T-cell (primary cell): ENCODE measurements at regions not wholly inside any gene's neighbourhood (a gene's known extent, or its start where the extent isn't known, plus 50 kb on each side); places are given as distances from the start of the nearest gene placed in this dataset.

Experiments
- ATAC-seq, 4 experiments: fragments of 200-7000 bp in 3 of 4; fragments of 150-1000 bp in 1 of 4; cut with Tn5 transposase; replicated peaks in 1 of 4; 1 replicate in 3 of 4; 2 replicates in 1 of 4; pipeline ENCODE4 v1.10.0; 2021; ENCODE audit warnings: moderate library complexity in 3 of 4, mild to moderate bottlenecking in 2 of 4, moderate number of reproducible peaks in 1 of 4
- CTCF ChIA-PET, 2 donors: fragments of 300-600 bp; sonication (Branson Sonifier 250); formaldehyde crosslinking; loops; one replicate each; lab custom pipeline; 2022; ENCODE audit warnings: antibody characterized with exemption in 2 of 2; lab: Charles Lee
- POLR2A ChIA-PET, 2 donors: fragments of 300-600 bp; sonication (Branson Sonifier 250); formaldehyde crosslinking; loops; one replicate each; lab custom pipeline; 2022; ENCODE audit warnings: antibody characterized with exemption in 2 of 2; lab: Charles Lee
- DNase-seq, 35 experiments: peaks; one replicate each; pipeline versions ENCODE4 v3.0.0 to v3.0.0-alpha.2; 2013 to 2023
- H3K27ac ChIP-seq: one replicate; pipeline ENCODE4 v1.5.1; 2013; ENCODE audit warnings: low read length
- H3K27me3 ChIP-seq, 2 experiments: replicated peaks in 1 of 2; 1 replicate in 1 of 2; 2 replicates in 1 of 2; pipeline versions ENCODE4 v1.6.1 to v1.7.0; 2013; ENCODE audit warnings: low read length in 1 of 2, mixed read lengths in 1 of 2; ENCODE audit not compliant: control insufficient read depth in 2 of 2, insufficient read depth in 2 of 2; ENCODE audit errors: extremely low read depth in 1 of 2
- H3K36me3 ChIP-seq, 2 donors: 1 replicate in 1 of 2; 2 replicates in 1 of 2; pipeline versions ENCODE4 v1.6.1 to v1.7.0; 2013; ENCODE audit warnings: low read length in 1 of 2; ENCODE audit not compliant: control insufficient read depth in 2 of 2, insufficient read depth in 1 of 2; ENCODE audit errors: extremely low read depth in 1 of 2
- H3K4me1 ChIP-seq, 2 experiments: 1 replicate in 1 of 2; 2 replicates in 1 of 2; pipeline versions ENCODE4 v1.6.1 to v1.7.0; 2013; ENCODE audit warnings: low read length in 2 of 2, mixed read lengths in 1 of 2; ENCODE audit not compliant: insufficient read depth in 2 of 2, control insufficient read depth in 1 of 2; ENCODE audit errors: extremely low read depth in 1 of 2
- H3K4me3 ChIP-seq, 2 donors: 1 replicate in 1 of 2; 2 replicates in 1 of 2; pipeline versions ENCODE4 v1.5.1 to v1.7.0; 2013; ENCODE audit warnings: mild to moderate bottlenecking in 2 of 2, low read length in 1 of 2, moderate library complexity in 1 of 2; ENCODE audit not compliant: control insufficient read depth in 1 of 2; ENCODE audit errors: extremely low read depth in 1 of 2
- H3K9me3 ChIP-seq: 2 replicates; pipeline ENCODE4 v1.7.0; 2013
- H3K27ac Mint-ChIP-seq, 2 donors: one replicate each; pipeline ENCODE4 v1.8.0; 2020 to 2021; ENCODE audit warnings: mild to moderate bottlenecking in 2 of 2, mixed read lengths in 2 of 2
- H3K27me3 Mint-ChIP-seq, 2 donors: one replicate each; pipeline ENCODE4 v1.8.0; 2021 to 2022; ENCODE audit warnings: mixed read lengths in 2 of 2
- H3K36me3 Mint-ChIP-seq: one replicate; pipeline ENCODE4 v1.8.0; 2021; ENCODE audit warnings: mixed read lengths
- H3K4me1 Mint-ChIP-seq, 3 donors: one replicate each; pipeline ENCODE4 v1.8.0; 2020 to 2022; ENCODE audit warnings: mixed read lengths in 3 of 3, mild to moderate bottlenecking in 1 of 3
- H3K4me3 Mint-ChIP-seq, 3 donors: one replicate each; pipeline ENCODE4 v1.8.0; 2020 to 2022; ENCODE audit warnings: mild to moderate bottlenecking in 3 of 3, mixed read lengths in 3 of 3, moderate library complexity in 3 of 3
- H3K9me3 Mint-ChIP-seq, 3 donors: one replicate each; pipeline ENCODE4 v1.8.0; 2020 to 2022; ENCODE audit warnings: mixed read lengths in 3 of 3
- whole genome bisulfite sequencing: methylation state at CpG from one replicate; pipeline ENCODE4 v1.1.5; 2013; ENCODE audit warnings: missing lambda C conversion rate; ENCODE audit not compliant: insufficient coverage; 5-methylcytosine and 5-hydroxymethylcytosine counted together

- ChIA-PET CTCF (no interaction called here), POLR2A (no interaction called here)
- peaks cover 3 to 4% of the 10 kb centered on the region in 2 donors for H3K27me3 Mint-ChIP-seq
- Histone ChIP-seq H3K36me3 (no peaks in the 10 kb centered on the region), H3K27me3 (peaks cover 0 to 4% of the 10 kb centered on the region in 2 experiments), H3K4me3 (no peak overlapping the region), H3K4me1 (no peaks in the 10 kb centered on the region), H3K9me3 (no peaks in the 10 kb centered on the region), H3K27ac (no peak overlapping the region)
- DNase-seq (no peak), ATAC-seq (no peak)
- H3K4me3 Mint-ChIP-seq, result no peak overlapping the region
- H3K27ac Mint-ChIP-seq, result no peak overlapping the region
- WGBS, result 93% methylated on average over 8 of the region's 10 CpGs
- no peaks in the 10 kb centered on the region for H3K36me3 Mint-ChIP-seq
- H3K4me1 Mint-ChIP-seq, result no peaks in the 10 kb centered on the region
- H3K9me3 Mint-ChIP-seq, result peaks cover 0 to 4% (median 0%) of the 10 kb centered on the region in 3 donors
These were observed 115.8 kb upstream of the UBE3A start for GRCh38 chr15:25554640-25555039.

DNA sequence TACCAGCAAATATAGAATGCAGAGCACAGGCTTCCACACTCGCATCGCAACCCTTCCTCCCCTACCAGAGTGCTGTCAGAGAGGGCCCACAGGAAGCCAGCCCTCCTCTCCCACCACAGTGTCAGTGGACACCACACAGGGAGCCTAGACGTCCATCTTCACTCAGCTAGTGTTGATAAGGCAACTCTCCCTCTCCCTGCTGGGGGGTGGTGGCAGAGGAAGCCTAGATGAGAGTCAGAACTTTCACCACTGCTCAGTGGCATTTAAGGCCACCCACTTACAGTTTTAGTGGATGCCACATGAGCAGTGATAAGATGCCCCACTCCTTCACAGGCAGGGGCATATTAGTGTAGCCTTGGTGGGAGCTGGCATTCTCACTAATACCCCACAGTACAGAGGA lies 109.8 kb upstream of the UBE3A start:
- no peaks in the 10 kb centered on the region for H3K4me1 Mint-ChIP-seq
- H3K4me3 Mint-ChIP-seq, result no peak overlapping the region
- Histone ChIP-seq H3K9me3 (no peaks in the 10 kb centered on the region), H3K27me3 (no peaks in the 10 kb centered on the region), H3K36me3 (no peaks in the 10 kb centered on the region), H3K27ac (no peak overlapping the region), H3K4me1 (no peaks in the 10 kb centered on the region), H3K4me3 (no peak overlapping the region)
- ATAC-seq, result no peak
- H3K36me3 Mint-ChIP-seq, result no peaks in the 10 kb centered on the region
- no peak for DNase-seq
- POLR2A ChIA-PET, result no interaction called here
- WGBS, result no CpG with 5 or more reads among the region's 3 CpGs
- H3K27me3 Mint-ChIP-seq, result no peaks in the 10 kb centered on the region
- H3K27ac Mint-ChIP-seq, result no peak overlapping the region
- CTCF ChIA-PET, result no interaction called here
- H3K9me3 Mint-ChIP-seq, result no peaks in the 10 kb centered on the region

- ATAC-seq, result no peak
- no peak overlapping the region for H3K27ac ChIP-seq
- no peak overlapping the region for H3K27ac Mint-ChIP-seq
- no peaks in the 10 kb centered on the region for H3K4me1 Mint-ChIP-seq
- no peaks in the 10 kb centered on the region for H3K27me3 Mint-ChIP-seq
- no peaks in the 10 kb centered on the region for H3K9me3 Mint-ChIP-seq
- H3K27me3 ChIP-seq, result no peaks in the 10 kb centered on the region
- no peaks in the 10 kb centered on the region for H3K9me3 ChIP-seq
- ChIA-PET POLR2A (no interaction called here), CTCF (interaction anchor here in 1 of 2 donors (0.7 kb wide), 1 partner anchor 39 kb away, joined by 3 read pairs; no protein-coding TSS in a partner anchor)
- no peaks in the 10 kb centered on the region for H3K36me3 ChIP-seq
- no peak overlapping the region for H3K4me3 ChIP-seq
- no peak overlapping the region for H3K4me3 Mint-ChIP-seq
- no peaks in the 10 kb centered on the region for H3K36me3 Mint-ChIP-seq
- H3K4me1 ChIP-seq, result no peaks in the 10 kb centered on the region
- DNase-seq, result no peak
- WGBS, result 100% methylated on average over 1 of the region's 3 CpGs
These were observed 107.1 kb upstream of the UBE3A start for GRCh38 chr15:25545889-25546288.

- H3K4me1 ChIP-seq, result no peaks in the 10 kb centered on the region
- POLR2A ChIA-PET, result no interaction called here
- H3K27ac Mint-ChIP-seq, result no peak overlapping the region
- no peak overlapping the region for H3K4me3 ChIP-seq
- no peaks in the 10 kb centered on the region for H3K9me3 ChIP-seq
- no peaks in the 10 kb centered on the region for H3K27me3 Mint-ChIP-seq
- no peak overlapping the region for H3K4me3 Mint-ChIP-seq
- H3K27ac ChIP-seq, result no peak overlapping the region
- no peaks in the 10 kb centered on the region for H3K36me3 Mint-ChIP-seq
- WGBS, result no CpG with 5 or more reads among the region's 1 CpG
- CTCF ChIA-PET, result interaction anchor here in 1 of 2 donors (0.6 kb wide), 1 partner anchor 1888 kb away, joined by 3 read pairs; no protein-coding TSS in a partner anchor
- H3K36me3 ChIP-seq, result no peaks in the 10 kb centered on the region
- ATAC-seq (no peak), DNase-seq (no peak)
- peaks cover 0 to 3% (median 3%) of the 10 kb centered on the region in 3 donors for H3K9me3 Mint-ChIP-seq
- H3K4me1 Mint-ChIP-seq, result no peaks in the 10 kb centered on the region
- H3K27me3 ChIP-seq, result no peaks in the 10 kb centered on the region
These were observed 106.2 kb upstream of the UBE3A start for GRCh38 chr15:25545017-25545416.

DNA sequence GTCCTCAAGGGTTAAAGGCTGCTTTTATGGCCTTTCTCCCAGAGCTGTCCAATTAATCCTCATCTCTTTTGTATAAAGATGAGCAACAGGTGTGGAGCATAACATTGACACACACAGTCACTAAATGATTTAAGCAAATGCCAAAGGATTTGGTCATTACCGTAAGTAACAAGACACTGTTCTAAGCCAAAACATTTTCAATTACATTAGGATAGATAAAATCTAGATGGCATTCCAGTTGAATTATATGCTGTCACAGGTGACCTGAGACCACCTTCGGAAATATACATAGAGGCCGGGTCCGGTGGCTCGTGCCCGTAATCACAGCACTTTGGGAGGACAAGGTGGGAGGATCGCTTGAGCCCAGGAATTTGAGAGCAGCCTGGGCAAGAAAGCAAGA lies 105.3 kb upstream of the UBE3A start:
- no peaks in the 10 kb centered on the region for H3K27me3 Mint-ChIP-seq
- Histone ChIP-seq H3K4me1 (no peaks in the 10 kb centered on the region), H3K4me3 (no peak overlapping the region), H3K36me3 (no peaks in the 10 kb centered on the region), H3K27me3 (no peaks in the 10 kb centered on the region), H3K27ac (no peak overlapping the region), H3K9me3 (no peaks in the 10 kb centered on the region)
- POLR2A ChIA-PET, result no interaction called here
- 100% methylated on average over 1 of the region's 7 CpGs for WGBS
- ATAC-seq (no peak), DNase-seq (no peak)
- H3K9me3 Mint-ChIP-seq, result peaks cover 0 to 3% (median 3%) of the 10 kb centered on the region in 3 donors
- no peaks in the 10 kb centered on the region for H3K36me3 Mint-ChIP-seq
- CTCF ChIA-PET, result no interaction called here
- no peak overlapping the region for H3K27ac Mint-ChIP-seq
- H3K4me3 Mint-ChIP-seq, result no peak overlapping the region
- H3K4me1 Mint-ChIP-seq, result no peaks in the 10 kb centered on the region

GRCh38 chr15:25543196-25543595 lies 104.4 kb upstream of the UBE3A start:
- Histone ChIP-seq H3K27me3 (no peaks in the 10 kb centered on the region), H3K36me3 (no peaks in the 10 kb centered on the region), H3K4me1 (no peaks in the 10 kb centered on the region), H3K27ac (no peak overlapping the region), H3K9me3 (no peaks in the 10 kb centered on the region), H3K4me3 (no peak overlapping the region)
- Mint-ChIP-seq H3K27ac (no peak overlapping the region), H3K27me3 (no peaks in the 10 kb centered on the region), H3K9me3 (peaks cover 0 to 3% (median 3%) of the 10 kb centered on the region in 3 donors), H3K4me3 (no peak overlapping the region), H3K4me1 (no peaks in the 10 kb centered on the region), H3K36me3 (no peaks in the 10 kb centered on the region)
- WGBS, result 60% methylated on average over 1 of the region's 1 CpG
- ChIA-PET CTCF (no interaction called here), POLR2A (no interaction called here)
- no peak for DNase-seq
- no peak for ATAC-seq

GRCh38 chr15:25541228-25541627 lies 102.4 kb upstream of the UBE3A start:
- ChIA-PET POLR2A (no interaction called here), CTCF (no interaction called here)
- Mint-ChIP-seq H3K36me3 (no peaks in the 10 kb centered on the region), H3K9me3 (peaks cover 3% of the 10 kb centered on the region in 3 donors), H3K4me3 (no peak overlapping the region), H3K27ac (no peak overlapping the region), H3K27me3 (no peaks in the 10 kb centered on the region), H3K4me1 (no peaks in the 10 kb centered on the region)
- no peak overlapping the region for H3K4me3 ChIP-seq
- no peaks in the 10 kb centered on the region for H3K27me3 ChIP-seq
- DNase-seq (no peak), ATAC-seq (no peak)
- H3K9me3 ChIP-seq, result no peaks in the 10 kb centered on the region
- H3K27ac ChIP-seq, result no peak overlapping the region
- H3K4me1 ChIP-seq, result no peaks in the 10 kb centered on the region
- H3K36me3 ChIP-seq, result no peaks in the 10 kb centered on the region
